ENCODE measurements at regions not wholly inside any gene's neighbourhood (a gene's known extent, or its start where the extent isn't known, plus 50 kb on each side); places are given as distances from the start of the nearest gene placed in this dataset.
A peak's percentile ranks its signal among the peaks of the same experiment; 100 is the strongest.

GRCh38 chr5:119808474-119808873 lies 179.1 kb downstream of the FAM170A start:
- no peaks in the 10 kb centered on the region for H3K27me3 ChIP-seq (ENCODE audit: insufficient read depth, low read length)
- no peak for DNase-seq
- no peak overlapping the region for H4K91ac ChIP-seq (ENCODE audit: low read depth, low read length)
- no peak overlapping the region for H3K27ac ChIP-seq (ENCODE audit: low read depth, low read length)
- H3K36me3 ChIP-seq (ENCODE audit: control insufficient read depth in 1 of 2, insufficient read depth in 2 of 2, low read length in 2 of 2), result no peaks in the 10 kb centered on the region
- no peak overlapping the region for H3K4ac ChIP-seq (ENCODE audit: low read depth, low read length)
- no peak overlapping the region for H2BK12ac ChIP-seq (ENCODE audit: low read length)
- H4K8ac ChIP-seq (ENCODE audit: low read depth, low read length), result no peak overlapping the region
- H3K4me3 ChIP-seq (ENCODE audit: low read depth, low read length), result no peak overlapping the region
- no peak overlapping the region for H4K12ac ChIP-seq (ENCODE audit: low read depth, low read length)
- H2BK5ac ChIP-seq (ENCODE audit: low read depth, low read length, poor library complexity), result no peak overlapping the region
- no peak overlapping the region for H3K14ac ChIP-seq (ENCODE audit: low read length)
- no CpG with 5 or more reads among the region's 2 CpGs for WGBS (ENCODE audit: extremely low coverage, insufficient coverage, insufficient read length)
- no peaks in the 10 kb centered on the region for H3K79me2 ChIP-seq (ENCODE audit: control insufficient read depth, insufficient read depth, low read length, poor library complexity)
- H2AFZ ChIP-seq (ENCODE audit: insufficient read depth, low read length, poor library complexity), result no peak overlapping the region
- no peak overlapping the region for H3K4me2 ChIP-seq (ENCODE audit: low read length)
- no peak overlapping the region for H2AK5ac ChIP-seq (ENCODE audit: low read length)
- H3K18ac ChIP-seq (ENCODE audit: low read length), result no peak overlapping the region
- no peak overlapping the region for H3K9ac ChIP-seq (ENCODE audit: low read length)
- H2BK120ac ChIP-seq (ENCODE audit: insufficient read depth, low read length, poor library complexity), result no peak overlapping the region
- no peak overlapping the region for H3K23ac ChIP-seq (ENCODE audit: low read length)
- no peaks in the 10 kb centered on the region for H3K4me1 ChIP-seq (ENCODE audit: control insufficient read depth in 1 of 2, insufficient read depth in 2 of 2, low read length in 2 of 2)
- no peaks in the 10 kb centered on the region for H3K79me1 ChIP-seq (ENCODE audit: low read length)
- H3K9me3 ChIP-seq (ENCODE audit: insufficient read depth, low read depth, low read length), result no peaks in the 10 kb centered on the region

GRCh38 chr5:119810217-119810616 lies 180.9 kb downstream of the FAM170A start:
- Histone ChIP-seq H3K27me3 (ENCODE audit: insufficient read depth, low read length) (no peaks in the 10 kb centered on the region), H3K79me1 (ENCODE audit: low read length) (no peaks in the 10 kb centered on the region), H3K4me3 (ENCODE audit: low read depth, low read length) (no peak overlapping the region), H2AK5ac (ENCODE audit: low read length) (no peak overlapping the region), H2AFZ (ENCODE audit: insufficient read depth, low read length, poor library complexity) (no peak overlapping the region), H3K4ac (ENCODE audit: low read depth, low read length) (no peak overlapping the region), H3K23ac (ENCODE audit: low read length) (no peak overlapping the region), H3K9ac (ENCODE audit: low read length) (no peak overlapping the region), H2BK12ac (ENCODE audit: low read length) (no peak overlapping the region), H3K9me3 (ENCODE audit: insufficient read depth, low read depth, low read length) (no peaks in the 10 kb centered on the region), H3K79me2 (ENCODE audit: control insufficient read depth, insufficient read depth, low read length, poor library complexity) (no peaks in the 10 kb centered on the region), H4K91ac (ENCODE audit: low read depth, low read length) (no peak overlapping the region), H3K18ac (ENCODE audit: low read length) (no peak overlapping the region), H3K27ac (ENCODE audit: low read depth, low read length) (no peak overlapping the region), H3K4me1 (ENCODE audit: control insufficient read depth in 1 of 2, insufficient read depth in 2 of 2, low read length in 2 of 2) (peaks cover 0 to 2% of the 10 kb centered on the region in 2 experiments), H3K14ac (ENCODE audit: low read length) (no peak overlapping the region), H2BK120ac (ENCODE audit: insufficient read depth, low read length, poor library complexity) (no peak overlapping the region), H2BK5ac (ENCODE audit: low read depth, low read length, poor library complexity) (no peak overlapping the region), H4K12ac (ENCODE audit: low read depth, low read length) (no peak overlapping the region), H3K4me2 (ENCODE audit: low read length) (no peak overlapping the region), H3K36me3 (ENCODE audit: control insufficient read depth in 1 of 2, insufficient read depth in 2 of 2, low read length in 2 of 2) (no peaks in the 10 kb centered on the region), H4K8ac (ENCODE audit: low read depth, low read length) (no peak overlapping the region)
- no peak for DNase-seq

GRCh38 chr5:119811458-119811857 lies 182.1 kb downstream of the FAM170A start:
- Histone ChIP-seq H2BK12ac (ENCODE audit: low read length) (no peak overlapping the region), H2AFZ (ENCODE audit: insufficient read depth, low read length, poor library complexity) (no peak overlapping the region), H4K12ac (ENCODE audit: low read depth, low read length) (no peak overlapping the region), H3K14ac (ENCODE audit: low read length) (no peak overlapping the region), H3K18ac (ENCODE audit: low read length) (no peak overlapping the region), H4K91ac (ENCODE audit: low read depth, low read length) (no peak overlapping the region), H2AK5ac (ENCODE audit: low read length) (no peak overlapping the region), H3K4me1 (ENCODE audit: control insufficient read depth in 1 of 2, insufficient read depth in 2 of 2, low read length in 2 of 2) (peaks cover 0 to 2% of the 10 kb centered on the region in 2 experiments), H3K4ac (ENCODE audit: low read depth, low read length) (no peak overlapping the region), H3K23ac (ENCODE audit: low read length) (no peak overlapping the region), H3K9me3 (ENCODE audit: insufficient read depth, low read depth, low read length) (no peaks in the 10 kb centered on the region), H3K4me3 (ENCODE audit: low read depth, low read length) (no peak overlapping the region), H3K79me1 (ENCODE audit: low read length) (no peaks in the 10 kb centered on the region), H3K9ac (ENCODE audit: low read length) (no peak overlapping the region), H4K8ac (ENCODE audit: low read depth, low read length) (no peak overlapping the region), H2BK5ac (ENCODE audit: low read depth, low read length, poor library complexity) (no peak overlapping the region), H3K36me3 (ENCODE audit: control insufficient read depth in 1 of 2, insufficient read depth in 2 of 2, low read length in 2 of 2) (no peaks in the 10 kb centered on the region), H3K4me2 (ENCODE audit: low read length) (no peak overlapping the region), H2BK120ac (ENCODE audit: insufficient read depth, low read length, poor library complexity) (no peak overlapping the region), H3K27me3 (ENCODE audit: insufficient read depth, low read length) (no peaks in the 10 kb centered on the region), H3K79me2 (ENCODE audit: control insufficient read depth, insufficient read depth, low read length, poor library complexity) (no peaks in the 10 kb centered on the region), H3K27ac (ENCODE audit: low read depth, low read length) (no peak overlapping the region)
- WGBS (ENCODE audit: extremely low coverage, insufficient coverage, insufficient read length), result no CpG with 5 or more reads among the region's 5 CpGs
- no peak for DNase-seq

GRCh38 chr5:119814655-119815054 lies 185.3 kb downstream of the FAM170A start:
- Histone ChIP-seq H4K91ac (ENCODE audit: low read depth, low read length) (no peak overlapping the region), H3K27ac (ENCODE audit: low read depth, low read length) (no peak overlapping the region), H3K14ac (ENCODE audit: low read length) (no peak overlapping the region), H3K4me2 (ENCODE audit: low read length) (no peak overlapping the region), H3K4ac (ENCODE audit: low read depth, low read length) (no peak overlapping the region), H3K4me3 (ENCODE audit: low read depth, low read length) (no peak overlapping the region), H3K36me3 (ENCODE audit: control insufficient read depth in 1 of 2, insufficient read depth in 2 of 2, low read length in 2 of 2) (no peaks in the 10 kb centered on the region), H2BK5ac (ENCODE audit: low read depth, low read length, poor library complexity) (no peak overlapping the region), H3K18ac (ENCODE audit: low read length) (no peak overlapping the region), H3K27me3 (ENCODE audit: insufficient read depth, low read length) (no peaks in the 10 kb centered on the region), H4K8ac (ENCODE audit: low read depth, low read length) (no peak overlapping the region), H3K79me1 (ENCODE audit: low read length) (no peaks in the 10 kb centered on the region), H3K9me3 (ENCODE audit: insufficient read depth, low read depth, low read length) (no peaks in the 10 kb centered on the region), H3K79me2 (ENCODE audit: control insufficient read depth, insufficient read depth, low read length, poor library complexity) (no peaks in the 10 kb centered on the region), H2AK5ac (ENCODE audit: low read length) (no peak overlapping the region), H2BK12ac (ENCODE audit: low read length) (no peak overlapping the region), H4K12ac (ENCODE audit: low read depth, low read length) (no peak overlapping the region), H3K9ac (ENCODE audit: low read length) (no peak overlapping the region), H3K4me1 (ENCODE audit: control insufficient read depth in 1 of 2, insufficient read depth in 2 of 2, low read length in 2 of 2) (peaks cover 0 to 2% of the 10 kb centered on the region in 2 experiments), H2AFZ (ENCODE audit: insufficient read depth, low read length, poor library complexity) (no peak overlapping the region), H3K23ac (ENCODE audit: low read length) (no peak overlapping the region), H2BK120ac (ENCODE audit: insufficient read depth, low read length, poor library complexity) (no peak overlapping the region)
- WGBS (ENCODE audit: extremely low coverage, insufficient coverage, insufficient read length), result no CpG with 5 or more reads among the region's 6 CpGs
- DNase-seq, result no peak

GRCh38 chr5:119816055-119816454 lies 186.7 kb downstream of the FAM170A start:
- Histone ChIP-seq H3K79me2 (ENCODE audit: control insufficient read depth, insufficient read depth, low read length, poor library complexity) (no peaks in the 10 kb centered on the region), H3K36me3 (ENCODE audit: control insufficient read depth in 1 of 2, insufficient read depth in 2 of 2, low read length in 2 of 2) (no peaks in the 10 kb centered on the region), H2BK12ac (ENCODE audit: low read length) (no peak overlapping the region), H3K27ac (ENCODE audit: low read depth, low read length) (no peak overlapping the region), H3K4me2 (ENCODE audit: low read length) (no peak overlapping the region), H4K91ac (ENCODE audit: low read depth, low read length) (no peak overlapping the region), H3K9ac (ENCODE audit: low read length) (no peak overlapping the region), H3K18ac (ENCODE audit: low read length) (no peak overlapping the region), H2AK5ac (ENCODE audit: low read length) (no peak overlapping the region), H2AFZ (ENCODE audit: insufficient read depth, low read length, poor library complexity) (no peak overlapping the region), H4K8ac (ENCODE audit: low read depth, low read length) (no peak overlapping the region), H3K14ac (ENCODE audit: low read length) (no peak overlapping the region), H3K79me1 (ENCODE audit: low read length) (no peaks in the 10 kb centered on the region), H3K27me3 (ENCODE audit: insufficient read depth, low read length) (no peaks in the 10 kb centered on the region), H3K4ac (ENCODE audit: low read depth, low read length) (no peak overlapping the region), H3K9me3 (ENCODE audit: insufficient read depth, low read depth, low read length) (no peaks in the 10 kb centered on the region), H2BK120ac (ENCODE audit: insufficient read depth, low read length, poor library complexity) (no peak overlapping the region), H3K4me3 (ENCODE audit: low read depth, low read length) (no peak overlapping the region), H3K4me1 (ENCODE audit: control insufficient read depth in 1 of 2, insufficient read depth in 2 of 2, low read length in 2 of 2) (peaks cover 0 to 2% of the 10 kb centered on the region in 2 experiments), H4K12ac (ENCODE audit: low read depth, low read length) (no peak overlapping the region), H3K23ac (ENCODE audit: low read length) (no peak overlapping the region), H2BK5ac (ENCODE audit: low read depth, low read length, poor library complexity) (no peak overlapping the region)
- peak in 1 of 2 donors; percentile 47 for DNase-seq

Data from trophoblast cell (in vitro differentiated cells and primary cell).